Adrenal gland (tissue), 9 donors: ENCODE measurements at regions not wholly inside any gene's neighbourhood (a gene's known extent, or its start where the extent isn't known, plus 50 kb on each side); places are given as distances from the start of the nearest gene placed in this dataset.

ENCODE experiments used
- DNase-seq, 7 donors: peaks; one replicate each; pipeline ENCODE4 v3.0.0-alpha.2; 2019 to 2020
- H3K27ac ChIP-seq, 5 donors: fragments of 200-600 bp; sonication (generic) in 4 of 5; 1 replicate in 3 of 5; 2 replicates in 2 of 5; pipeline versions ENCODE4 v1.5.1 to v1.8.0; 2016 to 2020; ENCODE audit warnings: mild to moderate bottlenecking in 1 of 5
- H3K27me3 ChIP-seq: fragments of 200-600 bp; 2 replicates; pipeline ENCODE4 v1.8.0; 2021
- H3K36me3 ChIP-seq, 2 donors: fragments of 200-600 bp; replicated peaks in 1 of 2; 1 replicate in 1 of 2; 2 replicates in 1 of 2; pipeline versions ENCODE4 v1.5.1 to v1.8.0; 2018 to 2022
- H3K4me1 ChIP-seq, 2 donors: fragments of 200-600 bp; replicated peaks in 1 of 2; 1 replicate in 1 of 2; 2 replicates in 1 of 2; pipeline versions ENCODE4 v1.5.1 to v1.8.0; 2018 to 2021
- H3K4me3 ChIP-seq, 4 donors: fragments of 200-600 bp; sonication (generic) in 3 of 4; one replicate each; pipeline ENCODE4 v1.5.1; 2016 to 2018
- H3K9me3 ChIP-seq, 3 donors: fragments of 200-600 bp; sonication (generic) in 1 of 3; replicated peaks in 1 of 3; 1 replicate in 2 of 3; 2 replicates in 1 of 3; pipeline versions ENCODE4 v1.5.1 to v1.8.0; 2016 to 2021
- POLR2A ChIP-seq, 2 donors: fragments of 450-650 bp; IDR thresholded peaks; one replicate each; pipeline ENCODE4 v1.6.1; 2017; ENCODE audit warnings: antibody characterized with exemption in 2 of 2, mild to moderate bottlenecking in 2 of 2, moderate library complexity in 1 of 2
- WGBS, 4 donors: extraction: QIAGEN DNeasy Blood & Tissue Kit in 2 of 4; methylation state at CpG; one replicate each; pipeline versions ENCODE4 v1.1.5 to v1.1.7; 2013 to 2017; 5-methylcytosine and 5-hydroxymethylcytosine counted together
- intact Hi-C, 2 donors: fragments of 100-400 bp; cut with DNase I; formaldehyde crosslinking; loops; one replicate each; pipeline versions ENCODE4 v1.14.1 to v1.15.0; 2022 to 2023
- TF ChIP-seq, protein P1 (sequence below), 6 experiments: fragments of 450-650 bp in 4 of 6; fragments of 200-600 bp in 2 of 6; sonication (generic) in 1 of 6; IDR thresholded peaks; 1 replicate in 5 of 6; 2 replicates in 1 of 6; pipeline versions ENCODE4 v1.5.1 to v1.8.0; 2016 to 2021; ENCODE audit warnings: antibody characterized with exemption in 6 of 6, mild to moderate bottlenecking in 2 of 6, moderate library complexity in 1 of 6
- donor health status: healthy with polysubstance abuse.
- donor health status: Bipolar disorder and iron deficiency.
- donor health status: DM: yes; HTN: yes; CAD: no.
- donor health status: DM: no; HTN: no; CAD: no.
- donor health status: DM: no; HTN: no; CAD: no.

DNA sequence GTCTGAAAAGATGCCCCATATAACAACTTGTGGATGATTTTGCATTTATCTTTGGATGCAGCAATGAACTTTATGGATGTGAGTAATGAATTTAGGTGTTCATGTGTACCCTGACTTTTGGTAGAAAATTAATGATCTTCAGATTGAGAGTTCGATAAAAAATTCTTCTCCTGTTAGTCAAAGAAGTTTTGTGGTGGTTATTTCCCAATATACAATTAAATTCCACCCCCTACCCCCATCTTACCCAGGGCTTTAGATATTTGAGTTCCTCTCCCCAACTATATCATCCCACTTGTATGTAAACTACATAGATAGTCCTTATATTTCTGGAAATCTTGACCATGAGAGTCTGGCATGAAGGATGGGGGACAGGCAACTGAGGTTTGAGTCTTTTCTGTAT, 126.1 kb upstream of the ALDH1A3 start:
- H3K4me1 ChIP-seq = no peaks in the 10 kb centered on the region
- no peak for DNase-seq
- intact Hi-C loops = no loop called here
- no peak for TF ChIP-seq POLR2A (IDR thresholded peaks at IDR 0.05)
- TF ChIP-seq, protein P1, sequence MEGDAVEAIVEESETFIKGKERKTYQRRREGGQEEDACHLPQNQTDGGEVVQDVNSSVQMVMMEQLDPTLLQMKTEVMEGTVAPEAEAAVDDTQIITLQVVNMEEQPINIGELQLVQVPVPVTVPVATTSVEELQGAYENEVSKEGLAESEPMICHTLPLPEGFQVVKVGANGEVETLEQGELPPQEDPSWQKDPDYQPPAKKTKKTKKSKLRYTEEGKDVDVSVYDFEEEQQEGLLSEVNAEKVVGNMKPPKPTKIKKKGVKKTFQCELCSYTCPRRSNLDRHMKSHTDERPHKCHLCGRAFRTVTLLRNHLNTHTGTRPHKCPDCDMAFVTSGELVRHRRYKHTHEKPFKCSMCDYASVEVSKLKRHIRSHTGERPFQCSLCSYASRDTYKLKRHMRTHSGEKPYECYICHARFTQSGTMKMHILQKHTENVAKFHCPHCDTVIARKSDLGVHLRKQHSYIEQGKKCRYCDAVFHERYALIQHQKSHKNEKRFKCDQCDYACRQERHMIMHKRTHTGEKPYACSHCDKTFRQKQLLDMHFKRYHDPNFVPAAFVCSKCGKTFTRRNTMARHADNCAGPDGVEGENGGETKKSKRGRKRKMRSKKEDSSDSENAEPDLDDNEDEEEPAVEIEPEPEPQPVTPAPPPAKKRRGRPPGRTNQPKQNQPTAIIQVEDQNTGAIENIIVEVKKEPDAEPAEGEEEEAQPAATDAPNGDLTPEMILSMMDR (IDR thresholded peaks at IDR 0.05) = no peak
- H3K9me3 ChIP-seq = no peaks in the 10 kb centered on the region
- 70 to 92% (median 74%) methylated on average over 1 of the region's 1 CpG for WGBS, 4 donors
- H3K27ac ChIP-seq = no peak overlapping the region
- H3K4me3 ChIP-seq = no peak overlapping the region
- H3K27me3 ChIP-seq = peaks cover under 1% of the 10 kb centered on the region
- H3K36me3 ChIP-seq = no peaks in the 10 kb centered on the region

DNA sequence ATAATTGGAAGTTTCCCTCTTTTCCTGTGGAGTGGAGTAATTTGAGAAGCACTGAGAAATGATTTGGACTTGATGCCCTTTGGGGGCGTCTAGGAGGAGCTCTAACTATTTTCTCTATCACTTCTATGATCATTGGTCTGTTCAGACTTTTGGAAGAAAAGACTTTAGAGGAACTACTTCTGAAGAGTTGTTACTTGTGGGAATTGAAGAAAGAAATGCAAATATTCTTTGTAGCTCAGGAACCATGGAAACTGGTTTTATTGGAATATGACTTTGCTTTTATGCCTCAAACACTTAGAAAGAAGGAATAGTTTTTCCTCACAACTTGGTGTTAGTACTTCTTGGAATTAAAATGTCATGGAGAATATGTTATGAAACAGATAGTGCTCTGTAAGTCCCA, 122.0 kb upstream of the ALDH1A3 start:
- Histone ChIP-seq H3K9me3 (no peaks in the 10 kb centered on the region), H3K36me3 (no peaks in the 10 kb centered on the region), H3K27me3 (peaks cover 12% of the 10 kb centered on the region), H3K4me3 (no peak overlapping the region), H3K27ac (no peak overlapping the region), H3K4me1 (peaks cover 0 to 9% of the 10 kb centered on the region in 2 donors)
- no peak for TF ChIP-seq POLR2A (IDR thresholded peaks at IDR 0.05)
- TF ChIP-seq, protein P1 (IDR thresholded peaks at IDR 0.05) = no peak
- DNase-seq = no peak
- WGBS, 4 donors = 32 to 63% (median 35%) methylated on average over 1 of the region's 1 CpG
- intact Hi-C loops = no loop called here

DNA sequence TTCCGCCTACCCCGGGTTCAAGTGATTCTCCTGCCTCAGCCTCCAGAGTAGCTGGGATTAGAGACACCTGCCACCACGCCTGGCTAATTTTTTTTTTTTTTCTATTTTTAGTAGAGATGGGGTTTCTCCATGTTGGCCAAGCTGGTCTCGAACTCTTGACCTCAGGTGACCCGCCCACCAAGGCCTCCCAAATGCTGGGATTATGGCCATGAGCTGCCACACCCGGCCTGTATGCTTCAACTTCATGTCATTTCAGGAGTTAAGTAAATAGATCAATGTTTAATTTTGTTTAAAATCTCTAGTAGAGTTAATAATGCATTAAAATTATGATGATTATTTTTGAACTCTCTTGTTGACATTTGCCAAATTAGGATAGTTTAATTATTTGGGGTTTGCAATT, 121.1 kb upstream of the ALDH1A3 start:
- Histone ChIP-seq H3K27ac (no peak overlapping the region), H3K27me3 (peaks cover 12% of the 10 kb centered on the region), H3K4me3 (no peak overlapping the region), H3K9me3 (no peaks in the 10 kb centered on the region), H3K4me1 (peaks cover 0 to 9% of the 10 kb centered on the region in 2 donors), H3K36me3 (no peaks in the 10 kb centered on the region)
- intact Hi-C loops = no loop called here
- WGBS, 4 donors = 74 to 87% (median 80%) methylated on average over 6 of the region's 6 CpGs
- DNase-seq = peak in 1 of 7 donors; percentile 30
- TF ChIP-seq, protein P1 (IDR thresholded peaks at IDR 0.05) = no peak
- no peak for TF ChIP-seq POLR2A (IDR thresholded peaks at IDR 0.05)

DNA sequence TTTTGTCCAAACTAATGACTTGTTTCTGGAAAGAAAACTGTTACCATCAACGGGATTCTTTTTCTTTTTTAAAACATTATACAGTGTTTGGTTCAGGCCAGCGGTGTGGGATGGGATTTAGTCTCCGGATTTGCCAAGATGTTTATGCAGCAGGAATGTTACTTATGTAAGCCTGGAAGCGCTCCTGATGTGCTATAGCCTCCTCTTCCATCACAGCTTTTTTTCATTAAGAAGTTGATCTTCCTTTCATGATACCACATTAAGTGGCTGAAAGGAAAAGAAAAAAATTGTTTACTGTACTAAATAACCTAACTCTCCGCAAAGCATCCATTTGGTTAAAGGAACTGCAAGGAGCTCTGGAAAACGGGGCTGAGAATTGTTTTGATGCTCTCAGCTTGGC, 120.5 kb upstream of the ALDH1A3 start:
- Histone ChIP-seq H3K9me3 (no peaks in the 10 kb centered on the region), H3K4me3 (no peak overlapping the region), H3K4me1 (peaks cover 0 to 9% of the 10 kb centered on the region in 2 donors), H3K36me3 (no peaks in the 10 kb centered on the region), H3K27me3 (peaks cover 12% of the 10 kb centered on the region), H3K27ac (no peak overlapping the region)
- 34 to 47% (median 39%) methylated on average over 6 of the region's 6 CpGs for WGBS, 4 donors
- DNase-seq = no peak
- TF ChIP-seq POLR2A (IDR thresholded peaks at IDR 0.05) = no peak
- TF ChIP-seq, protein P1 (IDR thresholded peaks at IDR 0.05) = no peak
- intact Hi-C loops = no loop called here
